Stomach (tissue), 8 donors: ENCODE measurements at regions not wholly inside any gene's neighbourhood (a gene's known extent, or its start where the extent isn't known, plus 50 kb on each side); places are given as distances from the start of the nearest gene placed in this dataset.
"Not testable (repeated sequence)": the region's sequence is repeated elsewhere in the genome, so short reads cannot be mapped to it uniquely, and the experiment has no call there.

Experiments used
- DNase-seq, 2 donors: peaks; one replicate each; pipeline versions ENCODE4 v3.0.0 to v3.0.0-alpha.2; 2013 to 2019
- H3K27ac ChIP-seq, 5 donors: fragments of 200-600 bp in 4 of 5; sonication (generic) in 4 of 5; one replicate each; pipeline ENCODE4 v1.5.1; 2013 to 2019; ENCODE audit warnings: mild to moderate bottlenecking in 1 of 5, moderate library complexity in 1 of 5
- H3K27me3 ChIP-seq, 3 donors: fragments of 200-600 bp; sonication (generic); one replicate each; pipeline ENCODE4 v1.5.1; 2017 to 2019; ENCODE audit warnings: mixed run types in 1 of 3
- H3K36me3 ChIP-seq, 4 donors: fragments of 200-600 bp; sonication (generic); 1 replicate in 3 of 4; 2 replicates in 1 of 4; pipeline ENCODE4 v1.5.1; 2016 to 2019
- H3K4me1 ChIP-seq, 4 donors: fragments of 200-600 bp; sonication (generic); one replicate each; pipeline ENCODE4 v1.5.1; 2016 to 2019
- H3K4me3 ChIP-seq, 4 donors: fragments of 200-600 bp; sonication (generic) in 3 of 4; one replicate each; pipeline ENCODE4 v1.5.1; 2016 to 2019; ENCODE audit warnings: mild to moderate bottlenecking in 1 of 4
- H3K9me3 ChIP-seq, 4 donors: fragments of 200-600 bp; sonication (generic); one replicate each; pipeline ENCODE4 v1.5.1; 2016 to 2019
- EP300 ChIP-seq: sonication (generic); formaldehyde crosslinking; IDR thresholded peaks from one replicate; pipeline ENCODE4 v1.6.1; 2017; ENCODE audit warnings: antibody characterized with exemption
- POLR2A ChIP-seq, 4 donors: fragments of 450-650 bp; IDR thresholded peaks; one replicate each; pipeline ENCODE4 v1.6.1; 2016; ENCODE audit warnings: antibody characterized with exemption in 4 of 4, control low read depth in 2 of 4, mild to moderate bottlenecking in 1 of 4, moderate library complexity in 1 of 4
- POLR2AphosphoS5 ChIP-seq, 3 donors: sonication (generic); formaldehyde crosslinking; IDR thresholded peaks; one replicate each; pipeline ENCODE4 v1.6.1; 2016; ENCODE audit warnings: antibody characterized with exemption in 3 of 3
- WGBS, 5 donors: extraction: QIAGEN DNeasy Blood & Tissue Kit in 3 of 5; methylation state at CpG; one replicate each; pipeline versions ENCODE4 v1.1.5 to v1.1.7; 2013 to 2018; 5-methylcytosine and 5-hydroxymethylcytosine counted together
- intact Hi-C: fragments of 100-400 bp; cut with DNase I; formaldehyde crosslinking; loops from one replicate; pipeline ENCODE4 v1.15.1; 2023; ENCODE audit warnings: low total_unique reads
- TF ChIP-seq, protein P1 (sequence below), 7 experiments: fragments of 450-650 bp in 4 of 7; fragments of 200-600 bp in 3 of 7; sonication (generic) in 3 of 7; IDR thresholded peaks; one replicate each; pipeline ENCODE4 v1.5.1; 2016 to 2019; ENCODE audit warnings: antibody characterized with exemption in 7 of 7, control low read depth in 2 of 7, mild to moderate bottlenecking in 1 of 7
- donor health status: healthy with polysubstance abuse.
- donor health status: Bipolar disorder and iron deficiency.
- donor health status: healthy.

- 74 to 86% (median 81%) methylated on average over 12 of the region's 12 CpGs for WGBS, 5 donors
Measured at GRCh38 chr5:172508471-172509404, 54.4 kb upstream of the SH3PXD2B start.

GRCh38 chr5:172507485-172507884 lies 53.2 kb upstream of the SH3PXD2B start:
- H3K36me3 ChIP-seq, H3K4me3 ChIP-seq, H3K27ac ChIP-seq, H3K27me3 ChIP-seq, DNase-seq, intact Hi-C loops: not testable (repeated sequence)
- WGBS, 5 donors: 76 to 92% (median 85%) methylated on average over 5 to 8 of the region's 8 CpGs
- peaks cover 0 to 13% (median 8%) of the 10 kb centered on the region in 4 donors for H3K4me1 ChIP-seq
- peaks cover 0 to 10% (median 5%) of the 10 kb centered on the region in 4 donors for H3K9me3 ChIP-seq

More at GRCh38 chr5:172508471-172509404, 54.4 kb upstream of the SH3PXD2B start:
- H3K9me3 ChIP-seq: peaks cover 0 to 14% (median 5%) of the 10 kb centered on the region in 4 donors
- no peak for DNase-seq
- TF ChIP-seq EP300: no peak
- TF ChIP-seq, protein P1, sequence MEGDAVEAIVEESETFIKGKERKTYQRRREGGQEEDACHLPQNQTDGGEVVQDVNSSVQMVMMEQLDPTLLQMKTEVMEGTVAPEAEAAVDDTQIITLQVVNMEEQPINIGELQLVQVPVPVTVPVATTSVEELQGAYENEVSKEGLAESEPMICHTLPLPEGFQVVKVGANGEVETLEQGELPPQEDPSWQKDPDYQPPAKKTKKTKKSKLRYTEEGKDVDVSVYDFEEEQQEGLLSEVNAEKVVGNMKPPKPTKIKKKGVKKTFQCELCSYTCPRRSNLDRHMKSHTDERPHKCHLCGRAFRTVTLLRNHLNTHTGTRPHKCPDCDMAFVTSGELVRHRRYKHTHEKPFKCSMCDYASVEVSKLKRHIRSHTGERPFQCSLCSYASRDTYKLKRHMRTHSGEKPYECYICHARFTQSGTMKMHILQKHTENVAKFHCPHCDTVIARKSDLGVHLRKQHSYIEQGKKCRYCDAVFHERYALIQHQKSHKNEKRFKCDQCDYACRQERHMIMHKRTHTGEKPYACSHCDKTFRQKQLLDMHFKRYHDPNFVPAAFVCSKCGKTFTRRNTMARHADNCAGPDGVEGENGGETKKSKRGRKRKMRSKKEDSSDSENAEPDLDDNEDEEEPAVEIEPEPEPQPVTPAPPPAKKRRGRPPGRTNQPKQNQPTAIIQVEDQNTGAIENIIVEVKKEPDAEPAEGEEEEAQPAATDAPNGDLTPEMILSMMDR (IDR thresholded peaks at IDR 0.05): no peak
- no peak for TF ChIP-seq POLR2A (IDR thresholded peaks at IDR 0.05)
- TF ChIP-seq POLR2AphosphoS5 (IDR thresholded peaks at IDR 0.05): no peak
- intact Hi-C loops: no loop called here
- H3K27ac ChIP-seq: peak overlapping the region in 1 of 5 donors; percentile 35
- H3K36me3 ChIP-seq: no peaks in the 10 kb centered on the region
- no peaks in the 10 kb centered on the region for H3K27me3 ChIP-seq
- H3K4me3 ChIP-seq: no peak overlapping the region
- peaks cover 0 to 11% (median 8%) of the 10 kb centered on the region in 4 donors for H3K4me1 ChIP-seq

DNA sequence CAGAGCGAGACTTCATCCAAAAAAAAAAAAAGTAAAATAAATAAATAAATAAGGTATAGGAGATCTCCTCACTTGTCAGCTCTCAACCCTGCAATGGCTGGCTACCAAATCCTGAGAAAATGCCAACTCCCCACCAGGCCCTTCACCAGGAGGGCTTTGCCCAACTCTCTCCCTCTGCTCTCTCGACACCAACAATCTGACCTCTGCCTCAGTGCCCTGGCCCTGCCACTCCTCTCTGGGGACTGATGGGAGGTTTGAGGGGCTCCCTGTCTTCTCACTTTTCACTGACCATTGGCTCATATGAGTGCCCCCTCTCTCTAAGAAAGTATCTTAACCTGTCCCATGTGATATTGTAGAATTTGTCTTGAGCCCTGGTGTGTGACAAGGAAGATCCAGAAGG lies 52.6 kb upstream of the SH3PXD2B start:
- Histone ChIP-seq H3K9me3 (peaks cover 0 to 6% (median 2%) of the 10 kb centered on the region in 4 donors), H3K27ac (no peak overlapping the region), H3K4me3 (no peak overlapping the region), H3K36me3 (no peaks in the 10 kb centered on the region), H3K27me3 (no peaks in the 10 kb centered on the region), H3K4me1 (peaks cover 0 to 13% (median 8%) of the 10 kb centered on the region in 4 donors)
- TF ChIP-seq POLR2AphosphoS5 (IDR thresholded peaks at IDR 0.05) (no peak), POLR2A (IDR thresholded peaks at IDR 0.05) (no peak), EP300 (no peak)
- TF ChIP-seq, protein P1 (IDR thresholded peaks at IDR 0.05): no peak
- intact Hi-C loops: no loop called here
- 82 to 97% (median 91%) methylated on average over 2 of the region's 2 CpGs for WGBS, 5 donors
- DNase-seq: no peak

DNA sequence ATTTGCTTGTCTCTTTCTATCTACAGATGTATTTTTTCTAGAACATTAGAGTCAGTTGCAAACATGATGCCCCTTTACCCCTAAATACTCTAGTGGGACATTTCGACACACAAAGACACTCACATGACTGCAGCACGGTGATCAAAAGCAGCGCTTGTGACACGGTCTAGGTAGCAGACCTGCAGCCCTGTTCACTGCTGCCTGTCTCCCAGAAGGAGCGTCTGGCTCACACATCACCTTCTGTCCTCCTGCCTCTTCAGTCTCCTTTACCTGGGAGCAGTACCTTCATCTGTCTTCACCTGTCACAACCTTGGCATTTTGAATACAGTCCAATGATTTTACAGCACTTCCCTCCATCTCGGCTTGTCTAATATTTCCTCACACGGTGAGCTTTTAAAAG lies 51.9 kb upstream of the SH3PXD2B start:
- no peak overlapping the region for H3K27ac ChIP-seq
- H3K4me1 ChIP-seq: peaks cover 0 to 13% (median 8%) of the 10 kb centered on the region in 4 donors
- H3K27me3 ChIP-seq: no peaks in the 10 kb centered on the region
- WGBS, 5 donors: 64 to 70% (median 67%) methylated on average over 7 of the region's 7 CpGs
- DNase-seq: no peak
- intact Hi-C loops: no loop called here
- H3K9me3 ChIP-seq: peaks cover 0 to 1% (median 0%) of the 10 kb centered on the region in 4 donors
- H3K36me3 ChIP-seq: no peaks in the 10 kb centered on the region
- TF ChIP-seq, protein P1 (IDR thresholded peaks at IDR 0.05): no peak
- TF ChIP-seq POLR2AphosphoS5 (IDR thresholded peaks at IDR 0.05) (no peak), POLR2A (IDR thresholded peaks at IDR 0.05) (no peak), EP300 (no peak)
- no peak overlapping the region for H3K4me3 ChIP-seq

DNA sequence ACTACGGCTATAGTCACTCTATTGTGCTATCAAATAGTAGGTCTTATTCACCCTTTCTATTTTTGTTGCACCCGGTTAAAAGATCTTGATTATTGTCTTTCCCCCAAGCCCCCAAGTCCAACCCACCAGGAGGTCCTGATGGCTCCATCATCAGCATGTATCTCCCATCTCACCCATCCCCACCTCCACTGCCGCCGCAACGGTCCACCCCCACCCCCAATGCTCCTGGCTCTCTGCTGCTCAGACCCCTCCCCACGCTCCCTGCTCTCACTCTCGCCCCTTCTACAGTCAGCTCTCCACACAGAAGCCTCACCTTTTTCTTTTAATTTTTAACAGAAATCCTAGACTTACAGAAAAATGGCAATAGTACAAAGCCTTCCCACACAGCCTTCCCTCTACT lies 51.5 kb upstream of the SH3PXD2B start:
- DNase-seq: no peak
- Histone ChIP-seq H3K36me3 (no peaks in the 10 kb centered on the region), H3K4me1 (peaks cover 0 to 13% (median 8%) of the 10 kb centered on the region in 4 donors), H3K9me3 (no peaks in the 10 kb centered on the region), H3K4me3 (no peak overlapping the region), H3K27ac (no peak overlapping the region), H3K27me3 (no peaks in the 10 kb centered on the region)
- TF ChIP-seq, protein P1 (IDR thresholded peaks at IDR 0.05): no peak
- TF ChIP-seq POLR2AphosphoS5 (IDR thresholded peaks at IDR 0.05): no peak
- no peak for TF ChIP-seq POLR2A (IDR thresholded peaks at IDR 0.05)
- TF ChIP-seq EP300: no peak
- intact Hi-C loops: no loop called here
- 72 to 81% (median 75%) methylated on average over 7 of the region's 7 CpGs for WGBS, 5 donors
